ENCODE measurements at regions not wholly inside any gene's neighbourhood (a gene's known extent, or its start where the extent isn't known, plus 50 kb on each side); places are given as distances from the start of the nearest gene placed in this dataset.
A peak's percentile ranks its signal among the peaks of the same experiment; 100 is the strongest.

- H3K9ac ChIP-seq (ENCODE audit: low read depth in 1 of 2, low read length in 2 of 2) = no peak overlapping the region
- TF ChIP-seq RAD21 (IDR thresholded peaks at IDR 0.05) = peak in 1 of 2 donors; percentile 19
- no peak for TF ChIP-seq MAX (IDR thresholded peaks at IDR 0.05)
- no peak for TF ChIP-seq NR2F2 (IDR thresholded peaks at IDR 0.05)
- TF ChIP-seq CTCF (IDR thresholded peaks at IDR 0.05; ENCODE audit: low read depth, low read length, missing input control) = no peak
- no peak for TF ChIP-seq TAF1 (conservative IDR thresholded peaks at IDR 0.05)
- peak; percentile 79 for TF ChIP-seq SP1 (IDR thresholded peaks at IDR 0.05)
- TF ChIP-seq FOXA1 (IDR thresholded peaks at IDR 0.05) = no peak
- no peak for TF ChIP-seq ATF3 (IDR thresholded peaks at IDR 0.05)
- TF ChIP-seq HNF4G (IDR thresholded peaks at IDR 0.05) = peak; percentile 74
- TF ChIP-seq GABPA (IDR thresholded peaks at IDR 0.05 in 1 of 2, conservative IDR thresholded peaks at IDR 0.05 in 1 of 2) = no peak
- TF ChIP-seq EGR1 (IDR thresholded peaks at IDR 0.05; ENCODE audit: low read depth in 2 of 2) = no peak
- TF ChIP-seq ZBTB33 (IDR thresholded peaks at IDR 0.05) = no peak
- TF ChIP-seq RXRA (IDR thresholded peaks at IDR 0.05) = peak; percentile 50 to 55
- TF ChIP-seq YY1 (IDR thresholded peaks at IDR 0.05) = peak; percentile 22
- TF ChIP-seq FOXA2 (IDR thresholded peaks at IDR 0.05) = no peak
- TF ChIP-seq REST (IDR thresholded peaks at IDR 0.05) = no peak
- peak in 1 of 2 donors; percentile 16 for TF ChIP-seq JUND (IDR thresholded peaks at IDR 0.05)
- peak; percentile 84 to 86 for TF ChIP-seq HNF4A (conservative IDR thresholded peaks at IDR 0.05)
- no peak overlapping the region for H3K4me3 ChIP-seq (ENCODE audit: low read depth in 1 of 3, low read length in 3 of 3)
- H3K27ac ChIP-seq (ENCODE audit: low read depth in 1 of 2, low read length in 2 of 2) = no peak overlapping the region
- no peak for DNase-seq (ENCODE audit: low spot score)
- H3K9me3 ChIP-seq (ENCODE audit: control insufficient read depth in 4 of 4, low read length in 3 of 4) = no peaks in the 10 kb centered on the region
- H3K4me1 ChIP-seq (ENCODE audit: control insufficient read depth in 4 of 4, insufficient read depth in 4 of 4, low read length in 3 of 4) = peaks cover 0 to 12% (median 6%) of the 10 kb centered on the region in 4 donors
- no peaks in the 10 kb centered on the region for H3K36me3 ChIP-seq (ENCODE audit: control insufficient read depth in 4 of 4, insufficient read depth in 3 of 4, low read depth in 1 of 4, low read length in 3 of 4)
- 45% methylated on average over 6 of the region's 6 CpGs for WGBS
- peaks cover 0 to 12% (median 1%) of the 10 kb centered on the region in 4 donors for H3K27me3 ChIP-seq (ENCODE audit: control insufficient read depth in 4 of 4, insufficient read depth in 4 of 4, low read length in 3 of 4)
Observed at GRCh38 chr11:115656669-115657068, 152.5 kb upstream of the CADM1 start.
